ENCODE measurements at regions not wholly inside any gene's neighbourhood (a gene's known extent, or its start where the extent isn't known, plus 50 kb on each side); places are given as distances from the start of the nearest gene placed in this dataset.

DNA sequence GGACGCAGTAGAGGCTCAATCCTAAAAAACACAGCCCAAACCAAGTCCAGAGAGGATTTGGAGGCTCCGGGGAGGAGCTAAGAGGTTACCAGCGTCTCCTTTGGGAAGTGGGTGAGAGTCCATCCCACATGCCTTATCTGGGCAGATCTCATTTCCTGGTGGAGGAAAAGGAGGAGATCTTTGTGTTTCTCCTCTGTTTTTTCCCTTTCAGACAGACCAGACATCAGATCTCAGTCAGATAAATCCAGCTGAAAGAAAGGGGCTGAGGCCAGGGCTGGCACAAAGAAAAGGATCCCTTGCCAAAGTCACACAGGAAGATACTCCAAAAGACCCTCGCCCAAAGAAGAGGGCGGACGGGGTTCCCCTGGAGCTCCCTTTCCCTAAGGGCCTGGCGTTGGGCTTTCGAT is 58.3 kb upstream of the COMTD1 start:
- no peak for DNase-seq

DNA sequence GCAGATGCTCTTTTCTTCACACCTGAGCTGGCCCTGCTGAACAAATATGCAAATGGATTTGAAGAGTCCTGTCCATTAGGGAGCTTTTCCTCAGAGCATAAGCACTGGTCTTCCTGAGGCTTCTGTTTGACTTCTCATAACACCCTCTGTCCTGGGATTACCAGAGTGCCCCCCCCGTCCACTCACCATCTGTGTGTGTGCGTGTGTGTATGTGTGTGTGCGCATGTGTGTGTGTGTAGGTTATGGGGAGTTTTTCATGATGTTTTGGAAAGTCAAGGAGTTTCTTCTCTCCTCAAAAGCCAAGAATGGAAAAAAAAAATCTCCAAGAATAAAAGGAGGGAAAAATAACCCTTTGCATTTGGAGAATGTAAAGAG is 57.7 kb upstream of the COMTD1 start:
- DNase-seq, result no peak

DNA sequence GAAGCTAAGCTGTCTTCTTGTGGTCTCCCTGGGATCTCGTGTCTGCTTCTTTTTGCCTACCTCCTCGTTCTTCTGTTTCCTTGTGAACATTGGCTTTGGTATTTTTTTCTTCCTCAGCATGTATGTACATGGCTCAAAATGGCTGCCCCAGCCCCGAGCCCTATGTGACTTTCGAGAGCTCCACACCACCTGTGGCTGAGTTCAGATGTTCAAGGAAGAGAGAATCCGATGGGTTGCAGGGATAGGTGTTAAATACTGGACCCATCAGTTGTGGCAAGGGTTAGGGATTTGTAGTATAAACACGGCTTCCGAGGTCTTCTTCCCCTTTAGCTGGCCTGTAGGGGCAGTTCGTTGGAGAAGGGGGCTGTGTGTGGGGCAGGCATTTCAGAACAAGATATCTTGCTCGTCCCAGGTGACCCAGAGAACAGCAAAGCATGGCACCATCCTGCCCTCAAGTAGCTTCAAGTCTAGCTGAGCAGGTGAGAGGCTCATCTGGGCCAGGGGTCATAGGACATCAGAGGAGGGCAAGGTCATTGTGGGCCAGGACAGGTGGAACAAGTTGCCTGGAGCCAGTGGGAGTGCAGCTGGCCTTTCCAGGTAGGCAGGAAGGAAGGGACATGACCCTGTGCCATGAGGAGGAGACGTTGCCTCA is 57.2 kb upstream of the COMTD1 start:
- DNase-seq, result no peak

DNA sequence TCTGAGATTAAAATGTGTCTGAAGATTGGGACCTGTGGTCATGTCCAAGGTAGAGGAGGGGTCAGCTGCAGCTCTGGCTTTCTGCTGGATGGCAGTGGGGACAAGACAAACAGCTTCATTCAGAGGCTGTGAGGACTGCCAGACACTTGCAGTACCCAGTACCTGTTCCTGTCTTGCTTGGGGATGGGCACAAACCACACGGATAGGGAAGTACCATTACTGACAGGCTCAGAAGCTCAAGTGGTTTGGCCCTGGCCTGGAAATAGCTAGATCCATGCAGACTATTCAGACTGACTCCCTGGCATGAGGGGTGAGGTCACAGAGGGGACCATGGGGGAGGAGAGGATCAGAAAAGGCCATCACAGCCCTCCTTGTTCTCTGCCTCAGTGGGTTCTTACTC is 56.0 kb upstream of the COMTD1 start:
- DNase-seq, result no peak

DNA sequence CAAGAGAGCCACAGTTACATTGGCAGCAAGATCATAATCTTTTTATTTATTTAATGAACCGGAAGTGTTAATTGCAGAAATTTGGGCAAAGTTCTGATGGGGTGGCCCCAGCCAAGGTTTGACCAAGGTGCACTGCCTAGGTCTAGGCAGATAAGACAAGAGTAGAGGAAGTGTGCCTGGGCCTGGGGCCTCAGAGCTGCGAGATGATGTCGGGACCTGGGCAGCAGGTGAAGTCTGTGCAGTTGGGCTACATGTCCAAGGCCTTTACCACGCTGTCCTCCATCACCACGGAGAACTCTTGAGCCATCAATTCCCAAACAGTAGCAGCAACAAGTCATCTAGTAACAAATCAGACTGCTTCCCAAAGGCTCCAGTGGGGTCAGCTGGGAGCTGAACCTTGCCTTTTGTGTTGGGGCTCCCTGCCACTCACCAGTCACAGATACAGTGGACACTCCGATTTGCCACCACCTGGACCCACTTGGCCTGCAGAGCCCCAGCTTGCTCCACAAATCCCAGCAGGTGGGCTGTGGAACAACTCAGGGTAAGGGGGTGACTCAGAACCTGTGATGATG is 52.5 kb upstream of the COMTD1 start:
- DNase-seq, result no peak

DNA sequence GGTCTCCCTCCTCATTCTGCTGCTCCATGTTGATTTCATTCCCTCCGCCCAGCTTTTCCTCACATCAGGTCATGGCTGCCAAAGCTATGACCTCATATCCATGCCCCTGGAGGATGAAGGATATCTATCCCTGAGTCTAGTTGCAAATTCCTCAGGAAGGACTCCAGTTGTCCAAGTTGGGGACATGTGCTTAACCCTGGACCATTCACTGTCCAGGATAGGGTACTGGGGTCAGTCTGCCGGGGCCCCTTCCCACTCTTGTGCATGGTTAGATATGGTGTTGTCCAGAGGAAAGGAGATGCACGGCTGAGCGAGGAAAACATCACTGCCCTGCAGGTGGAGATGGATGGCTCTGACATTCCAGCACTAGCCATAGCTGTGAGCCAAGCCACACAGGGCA is 51.9 kb upstream of the COMTD1 start:
- no peak for DNase-seq

DNA sequence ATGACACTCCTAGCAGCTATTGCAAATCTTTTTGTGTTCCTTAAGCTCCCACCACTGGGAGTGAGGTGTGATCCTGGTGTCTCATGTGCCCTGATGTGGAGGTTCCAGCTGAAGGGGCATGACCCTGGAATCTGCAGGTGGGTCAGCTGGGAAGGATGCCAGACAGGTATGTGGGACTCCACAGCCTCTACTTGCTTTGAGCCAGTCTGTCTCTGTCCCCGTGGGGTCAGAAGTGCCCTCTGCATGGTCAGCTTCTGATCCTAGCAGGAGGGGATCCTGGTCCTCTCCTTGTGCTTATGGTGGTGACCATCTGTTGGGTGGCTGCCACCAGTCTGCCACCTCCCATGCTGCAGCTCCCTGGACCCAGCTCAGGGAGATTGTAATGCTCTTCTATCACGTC is 51.1 kb upstream of the COMTD1 start:
- no peak for DNase-seq
